ENCODE measurements at regions not wholly inside any gene's neighbourhood (a gene's known extent, or its start where the extent isn't known, plus 50 kb on each side); places are given as distances from the start of the nearest gene placed in this dataset.

GRCh38 chr2:22756276-22757043, 628.5 kb upstream of the KLHL29 start:
- no peak for TF ChIP-seq CTCF (IDR thresholded peaks at IDR 0.05 in 4 of 5, conservative IDR thresholded peaks at IDR 0.05 in 1 of 5)
- no peak for TF ChIP-seq POLR2A (IDR thresholded peaks at IDR 0.05)

Measured in gastrocnemius medialis (tissue), 4 donors.